ENCODE measurements at regions not wholly inside any gene's neighbourhood (a gene's known extent, or its start where the extent isn't known, plus 50 kb on each side); places are given as distances from the start of the nearest gene placed in this dataset.
"Not testable (repeated sequence)": the region's sequence is repeated elsewhere in the genome, so short reads cannot be mapped to it uniquely, and the experiment has no call there.

GRCh38 chr1:120276710-120277109, 100.4 kb upstream of the SEC22B start:
- H3K9me2 ChIP-seq (ENCODE audit: insufficient read depth); H3K27ac ChIP-seq; H4K20me1 ChIP-seq (ENCODE audit: insufficient read depth); H3K27me3 ChIP-seq (replicated peaks; ENCODE audit: insufficient read depth); H3K4me3 ChIP-seq; H3K79me2 ChIP-seq (ENCODE audit: insufficient read depth); in situ Hi-C loops (cut with MboI); H3F3A ChIP-seq (ENCODE audit: insufficient read depth); H3K9me3 ChIP-seq (ENCODE audit: low read depth); H2AFZ ChIP-seq; H3K36me3 ChIP-seq (ENCODE audit: low read depth); H3K9ac ChIP-seq; H3K4me2 ChIP-seq (ENCODE audit: unreplicated experiment); DNase-seq; H3K4me1 ChIP-seq (ENCODE audit: insufficient read depth): not testable (repeated sequence)
- no CpG with 5 or more reads among the region's 5 CpGs for WGBS, 2 experiments (ENCODE audit: low coverage in 1 of 2, low lambda C conversion rate in 2 of 2, missing lambda C conversion rate in 2 of 2)

GRCh38 chr1:120274438-120274837, 98.1 kb upstream of the SEC22B start:
- H2AFZ ChIP-seq; H3K79me2 ChIP-seq (ENCODE audit: insufficient read depth); H3K4me3 ChIP-seq; H4K20me1 ChIP-seq (ENCODE audit: insufficient read depth); in situ Hi-C loops (cut with MboI); H3K4me1 ChIP-seq (ENCODE audit: insufficient read depth); H3K9me2 ChIP-seq (ENCODE audit: insufficient read depth); H3K27ac ChIP-seq; H3K36me3 ChIP-seq (ENCODE audit: low read depth); DNase-seq; H3K9ac ChIP-seq; H3K27me3 ChIP-seq (replicated peaks; ENCODE audit: insufficient read depth); H3K9me3 ChIP-seq (ENCODE audit: low read depth); H3K4me2 ChIP-seq (ENCODE audit: unreplicated experiment); H3F3A ChIP-seq (ENCODE audit: insufficient read depth): not testable (repeated sequence)
- no CpG with 5 or more reads among the region's 3 CpGs for WGBS, 2 experiments (ENCODE audit: low coverage in 1 of 2, low lambda C conversion rate in 2 of 2, missing lambda C conversion rate in 2 of 2)

- H3K4me3 ChIP-seq; H3F3A ChIP-seq (ENCODE audit: insufficient read depth); H3K79me2 ChIP-seq (ENCODE audit: insufficient read depth); H3K9me3 ChIP-seq (ENCODE audit: low read depth); in situ Hi-C loops (cut with MboI); H3K4me1 ChIP-seq (ENCODE audit: insufficient read depth); H3K9ac ChIP-seq; H3K9me2 ChIP-seq (ENCODE audit: insufficient read depth); H3K36me3 ChIP-seq (ENCODE audit: low read depth); DNase-seq; H3K27ac ChIP-seq; H4K20me1 ChIP-seq (ENCODE audit: insufficient read depth); H3K4me2 ChIP-seq (ENCODE audit: unreplicated experiment); H3K27me3 ChIP-seq (replicated peaks; ENCODE audit: insufficient read depth); H2AFZ ChIP-seq: not testable (repeated sequence)
- 71 to 79% methylated on average over 2 to 3 of the region's 4 CpGs for WGBS, 2 experiments (ENCODE audit: low coverage in 1 of 2, low lambda C conversion rate in 2 of 2, missing lambda C conversion rate in 2 of 2)
Observed at GRCh38 chr1:120273363-120273762, 97.0 kb upstream of the SEC22B start.

- H4K20me1 ChIP-seq (ENCODE audit: insufficient read depth); H3K4me3 ChIP-seq; H3K9me3 ChIP-seq (ENCODE audit: low read depth); H2AFZ ChIP-seq; H3K27ac ChIP-seq; H3F3A ChIP-seq (ENCODE audit: insufficient read depth); H3K4me1 ChIP-seq (ENCODE audit: insufficient read depth); H3K9ac ChIP-seq; in situ Hi-C loops (cut with MboI); H3K4me2 ChIP-seq (ENCODE audit: unreplicated experiment); H3K36me3 ChIP-seq (ENCODE audit: low read depth); H3K27me3 ChIP-seq (replicated peaks; ENCODE audit: insufficient read depth); H3K9me2 ChIP-seq (ENCODE audit: insufficient read depth); H3K79me2 ChIP-seq (ENCODE audit: insufficient read depth); DNase-seq: not testable (repeated sequence)
- WGBS, 2 experiments (ENCODE audit: low coverage in 1 of 2, low lambda C conversion rate in 2 of 2, missing lambda C conversion rate in 2 of 2) = no CpG with 5 or more reads among the region's 3 CpGs
Observed at GRCh38 chr1:120272242-120272641, 95.9 kb upstream of the SEC22B start.

GRCh38 chr1:120271561-120272221, 95.4 kb upstream of the SEC22B start:
- H3K4me1 ChIP-seq (ENCODE audit: insufficient read depth); H3K79me2 ChIP-seq (ENCODE audit: insufficient read depth); DNase-seq; H3F3A ChIP-seq (ENCODE audit: insufficient read depth); H3K9ac ChIP-seq; H3K27ac ChIP-seq; H3K4me2 ChIP-seq (ENCODE audit: unreplicated experiment); H2AFZ ChIP-seq; H4K20me1 ChIP-seq (ENCODE audit: insufficient read depth); in situ Hi-C loops (cut with MboI); H3K9me3 ChIP-seq (ENCODE audit: low read depth); H3K27me3 ChIP-seq (replicated peaks; ENCODE audit: insufficient read depth); H3K4me3 ChIP-seq; H3K9me2 ChIP-seq (ENCODE audit: insufficient read depth); H3K36me3 ChIP-seq (ENCODE audit: low read depth): not testable (repeated sequence)
- no CpG with 5 or more reads among the region's 5 CpGs for WGBS, 2 experiments (ENCODE audit: low coverage in 1 of 2, low lambda C conversion rate in 2 of 2, missing lambda C conversion rate in 2 of 2)

- H3K9me2 ChIP-seq (ENCODE audit: insufficient read depth); H3K27me3 ChIP-seq (replicated peaks; ENCODE audit: insufficient read depth); H4K20me1 ChIP-seq (ENCODE audit: insufficient read depth); H2AFZ ChIP-seq; H3K4me3 ChIP-seq; H3F3A ChIP-seq (ENCODE audit: insufficient read depth); DNase-seq; in situ Hi-C loops (cut with MboI); H3K36me3 ChIP-seq (ENCODE audit: low read depth); H3K27ac ChIP-seq; H3K9me3 ChIP-seq (ENCODE audit: low read depth); H3K4me1 ChIP-seq (ENCODE audit: insufficient read depth); H3K9ac ChIP-seq; H3K4me2 ChIP-seq (ENCODE audit: unreplicated experiment); H3K79me2 ChIP-seq (ENCODE audit: insufficient read depth): not testable (repeated sequence)
- WGBS, 2 experiments (ENCODE audit: low coverage in 1 of 2, low lambda C conversion rate in 2 of 2, missing lambda C conversion rate in 2 of 2) = no CpG with 5 or more reads among the region's 1 CpG
Observed at GRCh38 chr1:120267894-120268551, 91.7 kb upstream of the SEC22B start.

GRCh38 chr1:120264564-120264963, 88.2 kb upstream of the SEC22B start:
- H3K4me1 ChIP-seq (ENCODE audit: insufficient read depth); H3K4me3 ChIP-seq; H3K27ac ChIP-seq; H3K27me3 ChIP-seq (replicated peaks; ENCODE audit: insufficient read depth); H3K79me2 ChIP-seq (ENCODE audit: insufficient read depth); H4K20me1 ChIP-seq (ENCODE audit: insufficient read depth); H2AFZ ChIP-seq; DNase-seq; H3K36me3 ChIP-seq (ENCODE audit: low read depth); H3K9me3 ChIP-seq (ENCODE audit: low read depth); H3K4me2 ChIP-seq (ENCODE audit: unreplicated experiment); in situ Hi-C loops (cut with MboI); H3F3A ChIP-seq (ENCODE audit: insufficient read depth); H3K9ac ChIP-seq; H3K9me2 ChIP-seq (ENCODE audit: insufficient read depth): not testable (repeated sequence)
- WGBS, 2 experiments (ENCODE audit: low coverage in 1 of 2, low lambda C conversion rate in 2 of 2, missing lambda C conversion rate in 2 of 2) = 87 to 100% methylated on average over 4 to 6 of the region's 6 CpGs
